ENCODE measurements at regions not wholly inside any gene's neighbourhood (a gene's known extent, or its start where the extent isn't known, plus 50 kb on each side); places are given as distances from the start of the nearest gene placed in this dataset.

DNA sequence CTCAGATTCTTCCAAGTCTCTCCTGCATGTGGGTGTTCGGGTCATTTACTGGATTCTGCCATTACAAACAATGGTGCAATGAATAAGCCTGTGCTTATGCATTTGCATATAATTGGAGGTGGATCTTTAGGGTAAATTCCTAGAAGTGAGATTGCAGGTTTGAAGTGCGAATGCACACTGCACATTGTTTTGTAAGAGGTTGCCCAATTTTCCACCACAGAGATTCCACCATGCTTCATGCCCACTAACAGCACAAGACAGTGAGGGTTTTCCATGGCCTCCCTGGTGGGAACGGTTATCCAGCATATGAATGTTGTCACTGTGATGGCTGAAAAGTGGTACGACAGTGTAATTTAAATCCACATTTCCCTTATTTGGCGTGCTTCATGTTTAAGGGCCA is 178.8 kb upstream of the PMEPA1 start:
- H3K27me3 ChIP-seq (ENCODE audit: control insufficient read depth, insufficient read depth, low read length): peaks cover 13% of the 10 kb centered on the region
- no peaks in the 10 kb centered on the region for H3K4me1 ChIP-seq (ENCODE audit: control insufficient read depth, insufficient read depth, low read length)
- no peak overlapping the region for H3K9ac ChIP-seq (ENCODE audit: low read depth, low read length)
- H3K4me2 ChIP-seq (ENCODE audit: low read length): no peak overlapping the region
- H3K9me3 ChIP-seq (replicated peaks; ENCODE audit: low read length): no peaks in the 10 kb centered on the region
- H3K36me3 ChIP-seq (ENCODE audit: insufficient read depth, low read length): no peaks in the 10 kb centered on the region
- H3K4me3 ChIP-seq (ENCODE audit: low read length): no peak overlapping the region

DNA sequence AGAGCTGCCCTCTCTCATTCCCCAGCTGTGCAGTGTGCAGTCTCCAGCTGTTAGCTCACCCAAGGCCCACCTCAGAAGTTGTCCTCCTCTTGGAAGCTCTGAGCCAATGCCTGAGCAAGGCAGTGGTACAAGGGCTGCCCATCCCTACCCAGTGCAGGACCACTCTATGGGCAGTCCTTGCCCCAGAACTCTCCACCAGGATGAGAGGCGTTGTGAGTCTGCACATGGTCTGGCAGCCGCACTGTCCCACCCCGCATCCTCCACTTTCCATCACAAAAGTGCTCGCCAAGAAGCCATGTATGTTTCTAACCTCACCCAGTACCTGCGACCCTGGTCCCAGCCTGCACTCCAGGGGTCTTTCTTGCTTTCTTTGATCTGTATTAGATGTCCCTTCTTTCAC is 175.1 kb upstream of the PMEPA1 start:
- Histone ChIP-seq H3K4me2 (ENCODE audit: low read length) (no peak overlapping the region), H3K9ac (ENCODE audit: low read depth, low read length) (no peak overlapping the region), H3K27me3 (ENCODE audit: control insufficient read depth, insufficient read depth, low read length) (peaks cover 10% of the 10 kb centered on the region), H3K4me3 (ENCODE audit: low read length) (no peak overlapping the region), H3K4me1 (ENCODE audit: control insufficient read depth, insufficient read depth, low read length) (peaks cover 10% of the 10 kb centered on the region), H3K9me3 (replicated peaks; ENCODE audit: low read length) (no peaks in the 10 kb centered on the region), H3K36me3 (ENCODE audit: insufficient read depth, low read length) (no peaks in the 10 kb centered on the region)

DNA sequence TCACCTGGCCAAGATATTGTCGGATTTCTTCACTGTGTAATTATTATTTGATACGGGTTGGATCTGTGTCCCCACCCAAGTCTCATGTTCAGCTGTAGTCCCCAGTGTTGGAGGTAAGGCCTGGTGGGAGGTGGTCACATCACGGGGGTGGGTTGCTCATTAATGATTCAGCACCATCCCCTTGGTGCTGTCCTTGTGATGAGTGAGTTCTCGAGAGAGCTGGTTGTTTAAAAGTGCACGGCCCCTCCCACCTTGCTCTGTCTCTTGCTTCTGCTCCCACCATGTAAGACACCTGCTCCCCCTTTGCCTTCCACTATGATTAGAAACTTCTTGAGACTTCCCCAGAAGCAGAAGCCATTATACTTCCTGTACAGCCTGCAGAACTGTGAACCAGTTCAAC is 173.9 kb upstream of the PMEPA1 start:
- no peak overlapping the region for H3K4me2 ChIP-seq (ENCODE audit: low read length)
- H3K4me3 ChIP-seq (ENCODE audit: low read length): no peak overlapping the region
- peaks cover 10% of the 10 kb centered on the region for H3K4me1 ChIP-seq (ENCODE audit: control insufficient read depth, insufficient read depth, low read length)
- H3K27me3 ChIP-seq (ENCODE audit: control insufficient read depth, insufficient read depth, low read length): peaks cover 20% of the 10 kb centered on the region
- no peaks in the 10 kb centered on the region for H3K36me3 ChIP-seq (ENCODE audit: insufficient read depth, low read length)
- no peaks in the 10 kb centered on the region for H3K9me3 ChIP-seq (replicated peaks; ENCODE audit: low read length)
- no peak overlapping the region for H3K9ac ChIP-seq (ENCODE audit: low read depth, low read length)

DNA sequence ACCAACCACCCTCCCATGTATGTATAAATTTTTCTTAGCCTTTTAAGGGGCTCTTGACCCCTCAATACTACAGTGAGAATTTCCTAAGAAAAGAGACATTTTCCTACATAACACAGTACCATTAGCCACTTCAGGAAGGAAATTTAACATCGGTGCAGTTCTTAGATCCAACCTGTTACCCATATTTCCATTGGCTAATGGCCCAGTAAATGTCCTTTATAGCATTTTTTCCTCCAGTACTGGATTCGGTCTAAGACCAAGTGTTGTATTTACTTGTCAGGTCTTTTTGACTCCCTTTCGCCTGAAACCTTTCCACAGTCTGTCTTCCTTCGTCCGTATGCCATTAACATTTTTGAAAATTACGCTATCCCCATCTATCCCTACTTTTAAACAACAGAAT is 173.4 kb upstream of the PMEPA1 start:
- no peak overlapping the region for H3K9ac ChIP-seq (ENCODE audit: low read depth, low read length)
- H3K27me3 ChIP-seq (ENCODE audit: control insufficient read depth, insufficient read depth, low read length): peaks cover 24% of the 10 kb centered on the region
- no peak overlapping the region for H3K4me2 ChIP-seq (ENCODE audit: low read length)
- peaks cover 10% of the 10 kb centered on the region for H3K4me1 ChIP-seq (ENCODE audit: control insufficient read depth, insufficient read depth, low read length)
- H3K4me3 ChIP-seq (ENCODE audit: low read length): no peak overlapping the region
- H3K9me3 ChIP-seq (replicated peaks; ENCODE audit: low read length): no peaks in the 10 kb centered on the region
- no peaks in the 10 kb centered on the region for H3K36me3 ChIP-seq (ENCODE audit: insufficient read depth, low read length)

DNA sequence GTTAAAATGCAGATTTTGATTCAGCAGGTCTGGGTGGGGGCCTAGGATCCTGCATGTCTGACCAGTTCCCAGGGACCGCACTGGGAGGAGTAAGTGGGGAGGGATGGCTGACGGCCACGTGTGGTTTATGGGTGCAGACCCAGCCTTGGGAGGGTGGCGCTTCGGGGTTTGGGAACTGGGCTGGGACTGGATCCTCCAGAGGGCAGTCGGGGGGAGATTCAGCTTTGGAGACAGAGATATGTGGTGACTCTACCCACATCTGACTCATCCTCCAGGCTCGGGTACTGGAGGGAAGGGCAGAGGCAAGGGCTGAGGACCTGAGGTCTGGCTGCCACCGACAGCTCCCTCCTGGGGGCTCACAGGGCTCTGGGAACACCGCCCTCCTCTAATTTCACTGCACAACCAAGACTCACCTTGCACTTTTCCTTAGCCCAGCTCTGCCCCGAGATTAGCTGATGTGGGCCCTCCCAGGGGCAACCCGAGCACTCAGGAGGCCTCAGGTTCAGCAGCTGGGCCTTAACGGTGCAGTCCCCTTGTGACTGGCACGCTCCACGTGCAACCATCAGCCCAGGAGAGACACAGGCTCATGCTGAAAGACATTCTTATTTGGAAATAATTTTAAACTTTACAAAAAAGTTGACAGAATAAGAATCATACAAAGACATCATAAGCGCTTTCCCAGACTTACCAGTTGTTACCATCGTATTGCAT is 172.8 kb upstream of the PMEPA1 start:
- Histone ChIP-seq H3K27me3 (ENCODE audit: control insufficient read depth, insufficient read depth, low read length) (peaks cover 28% of the 10 kb centered on the region), H3K4me3 (ENCODE audit: low read length) (no peak overlapping the region), H3K9me3 (replicated peaks; ENCODE audit: low read length) (no peaks in the 10 kb centered on the region), H3K4me1 (ENCODE audit: control insufficient read depth, insufficient read depth, low read length) (peaks cover 10% of the 10 kb centered on the region), H3K36me3 (ENCODE audit: insufficient read depth, low read length) (no peaks in the 10 kb centered on the region), H3K9ac (ENCODE audit: low read depth, low read length) (no peak overlapping the region), H3K4me2 (ENCODE audit: low read length) (no peak overlapping the region)

DNA sequence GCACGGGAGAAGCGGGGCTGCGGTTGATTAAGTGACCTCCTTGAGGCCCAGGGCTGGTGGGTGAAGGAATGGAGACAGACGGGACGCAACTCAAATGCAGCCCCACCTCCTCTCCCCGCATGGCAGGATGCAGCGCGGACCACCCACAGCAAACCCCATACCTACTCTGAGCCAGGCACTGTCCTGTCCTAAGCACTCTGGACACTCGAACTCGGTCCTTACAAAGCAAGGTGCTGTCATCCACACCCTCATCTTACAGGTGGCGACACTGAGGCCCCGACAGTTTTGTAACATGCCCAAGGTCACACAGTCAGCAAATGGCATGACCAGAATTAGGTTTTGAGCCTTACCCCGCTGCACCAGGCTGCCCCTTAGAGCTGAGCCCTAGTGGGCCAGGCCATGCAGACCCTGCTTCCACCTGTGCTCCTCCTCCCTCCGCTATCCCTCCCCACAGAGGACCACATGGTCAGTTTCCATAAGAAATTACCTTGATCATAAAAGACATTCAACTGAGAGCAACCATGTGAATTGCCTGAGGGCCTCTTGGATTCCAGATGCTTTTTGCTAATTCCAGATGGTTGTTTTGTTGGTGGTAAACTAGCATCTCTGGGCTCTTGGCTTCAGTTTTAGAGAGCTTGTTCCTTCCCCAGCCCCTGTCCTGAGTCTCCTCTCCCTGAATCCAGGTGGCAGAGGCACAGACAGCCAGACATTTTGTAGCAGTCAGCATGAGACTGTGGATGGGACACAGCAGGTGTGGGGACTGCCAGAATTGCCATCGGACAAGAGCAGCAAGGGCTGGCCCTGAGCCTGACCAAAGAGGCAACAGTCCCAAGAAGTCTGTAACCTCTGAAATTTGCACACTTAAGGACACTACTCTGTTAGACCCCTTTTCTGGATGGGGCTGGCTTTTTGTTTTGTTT is 171.9 kb upstream of the PMEPA1 start:
- Histone ChIP-seq H3K27me3 (ENCODE audit: control insufficient read depth, insufficient read depth, low read length) (peaks cover 36% of the 10 kb centered on the region), H3K4me2 (ENCODE audit: low read length) (no peak overlapping the region), H3K4me1 (ENCODE audit: control insufficient read depth, insufficient read depth, low read length) (peaks cover 10% of the 10 kb centered on the region), H3K4me3 (ENCODE audit: low read length) (no peak overlapping the region), H3K9ac (ENCODE audit: low read depth, low read length) (no peak overlapping the region), H3K9me3 (replicated peaks; ENCODE audit: low read length) (no peaks in the 10 kb centered on the region), H3K36me3 (ENCODE audit: insufficient read depth, low read length) (no peaks in the 10 kb centered on the region)

DNA sequence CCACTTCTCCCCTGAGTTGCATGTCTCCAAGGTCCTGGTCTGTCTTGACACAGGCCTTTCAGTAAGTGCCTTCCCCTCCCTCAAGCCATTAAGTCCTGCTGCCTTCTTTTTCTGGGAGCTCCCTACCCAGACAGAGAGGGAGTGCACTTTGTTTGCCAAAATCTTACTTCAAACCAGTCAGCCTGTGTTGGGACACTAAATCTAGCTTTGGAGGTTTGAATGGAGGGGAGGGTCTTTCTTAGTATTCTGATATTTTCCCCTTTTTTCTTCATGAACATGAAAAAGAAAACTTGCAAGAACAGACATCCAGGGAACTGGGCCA is 170.7 kb upstream of the PMEPA1 start:
- Histone ChIP-seq H3K4me2 (ENCODE audit: low read length) (no peak overlapping the region), H3K9me3 (replicated peaks; ENCODE audit: low read length) (no peaks in the 10 kb centered on the region), H3K4me1 (ENCODE audit: control insufficient read depth, insufficient read depth, low read length) (peaks cover 10% of the 10 kb centered on the region), H3K4me3 (ENCODE audit: low read length) (no peak overlapping the region), H3K27me3 (ENCODE audit: control insufficient read depth, insufficient read depth, low read length) (peaks cover 46% of the 10 kb centered on the region), H3K9ac (ENCODE audit: low read depth, low read length) (no peak overlapping the region), H3K36me3 (ENCODE audit: insufficient read depth, low read length) (no peaks in the 10 kb centered on the region)

DNA sequence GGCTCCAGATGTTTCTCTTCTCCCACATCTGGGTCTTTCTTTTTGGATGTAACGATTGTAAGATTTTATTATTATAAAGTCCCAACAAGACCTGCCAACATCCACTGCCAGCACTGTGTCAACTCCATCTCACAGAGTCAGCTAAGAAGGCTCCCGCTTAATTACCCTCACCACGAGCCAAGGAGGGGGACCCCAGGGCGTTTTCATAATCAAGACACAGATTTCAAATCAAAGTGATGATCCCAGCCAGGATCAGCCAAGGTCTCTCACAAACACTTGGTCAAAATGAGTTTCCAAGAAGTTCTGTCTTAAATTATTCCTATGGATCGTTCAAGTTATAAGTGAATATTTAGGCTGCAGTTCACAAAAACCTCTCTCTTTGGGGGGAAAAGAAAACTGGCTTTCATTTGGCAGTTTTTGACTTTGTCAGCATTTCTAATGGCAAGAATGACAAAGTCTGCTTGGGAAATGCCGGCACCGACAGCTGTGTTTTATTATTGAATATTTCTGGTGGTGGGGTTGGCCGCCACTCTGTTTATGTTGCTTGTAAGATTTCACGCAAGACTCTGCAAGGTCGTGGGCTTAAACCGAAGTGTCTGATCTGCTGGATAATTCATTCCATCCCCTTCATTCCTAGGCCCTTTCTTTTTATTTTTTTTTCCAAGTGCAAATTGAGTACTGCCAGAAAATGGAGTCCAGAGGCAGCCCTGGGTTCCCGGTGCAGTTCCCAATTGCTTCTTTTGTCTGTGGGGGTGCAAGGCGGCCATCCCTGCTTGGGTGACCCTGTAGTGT is 170.2 kb upstream of the PMEPA1 start:
- no peak overlapping the region for H3K4me2 ChIP-seq (ENCODE audit: low read length)
- no peaks in the 10 kb centered on the region for H3K9me3 ChIP-seq (replicated peaks; ENCODE audit: low read length)
- peaks cover 46% of the 10 kb centered on the region for H3K27me3 ChIP-seq (ENCODE audit: control insufficient read depth, insufficient read depth, low read length)
- no peaks in the 10 kb centered on the region for H3K36me3 ChIP-seq (ENCODE audit: insufficient read depth, low read length)
- H3K4me3 ChIP-seq (ENCODE audit: low read length): no peak overlapping the region
- peaks cover 10% of the 10 kb centered on the region for H3K4me1 ChIP-seq (ENCODE audit: control insufficient read depth, insufficient read depth, low read length)
- H3K9ac ChIP-seq (ENCODE audit: low read depth, low read length): no peak overlapping the region

DNA sequence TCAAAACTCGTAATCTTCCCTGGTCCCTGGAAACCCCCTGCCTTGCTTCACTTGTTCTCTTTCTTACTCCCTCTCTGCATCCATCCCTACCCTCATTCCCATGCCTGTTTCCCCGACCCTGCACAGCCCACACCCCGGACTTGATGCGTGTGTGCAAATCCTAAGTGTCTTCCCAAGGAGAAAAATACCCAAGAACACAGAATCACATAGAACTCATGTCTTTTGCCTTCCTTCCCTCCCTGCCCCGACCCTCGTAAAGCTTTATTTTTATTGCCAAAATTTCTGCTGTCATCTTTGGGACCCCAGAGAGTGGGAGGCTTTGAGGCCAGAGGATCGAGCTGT is 169.6 kb upstream of the PMEPA1 start:
- no peak overlapping the region for H3K4me3 ChIP-seq (ENCODE audit: low read length)
- H3K9me3 ChIP-seq (replicated peaks; ENCODE audit: low read length): no peaks in the 10 kb centered on the region
- peaks cover 10% of the 10 kb centered on the region for H3K4me1 ChIP-seq (ENCODE audit: control insufficient read depth, insufficient read depth, low read length)
- no peak overlapping the region for H3K4me2 ChIP-seq (ENCODE audit: low read length)
- H3K36me3 ChIP-seq (ENCODE audit: insufficient read depth, low read length): no peaks in the 10 kb centered on the region
- H3K9ac ChIP-seq (ENCODE audit: low read depth, low read length): no peak overlapping the region
- peaks cover 46% of the 10 kb centered on the region for H3K27me3 ChIP-seq (ENCODE audit: control insufficient read depth, insufficient read depth, low read length)

DNA sequence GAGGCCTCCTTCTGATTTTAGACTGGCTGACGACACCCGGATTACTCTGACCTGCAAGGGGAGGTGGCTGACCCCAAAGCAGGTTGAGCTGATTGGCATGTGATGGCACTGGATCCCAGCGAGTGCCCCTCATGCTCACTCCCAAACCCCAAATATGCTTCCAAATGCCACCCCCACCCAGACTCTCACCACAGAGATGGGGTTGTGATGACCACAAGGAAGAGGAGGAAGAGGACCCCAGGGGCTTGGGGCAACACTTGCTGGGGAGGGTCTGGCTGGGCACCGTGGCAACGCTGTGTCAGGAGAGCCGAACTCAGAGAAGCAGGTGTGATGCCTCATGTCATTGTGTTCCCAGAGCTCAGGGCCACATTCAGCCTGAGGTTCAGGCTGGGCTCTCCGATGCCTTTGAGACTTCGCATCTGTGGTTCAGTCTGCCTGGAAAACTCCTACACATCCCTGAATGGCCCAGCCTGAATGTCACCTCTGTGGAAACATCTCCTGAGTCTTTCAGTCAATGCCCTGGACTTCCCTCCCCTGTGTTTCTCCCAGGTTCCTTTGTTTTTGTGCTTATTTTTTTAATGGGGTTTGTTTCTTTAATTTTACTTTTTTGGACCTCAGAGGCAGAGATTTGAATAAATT is 169.1 kb upstream of the PMEPA1 start:
- Histone ChIP-seq H3K36me3 (ENCODE audit: insufficient read depth, low read length) (no peaks in the 10 kb centered on the region), H3K4me3 (ENCODE audit: low read length) (no peak overlapping the region), H3K27me3 (ENCODE audit: control insufficient read depth, insufficient read depth, low read length) (peaks cover 49% of the 10 kb centered on the region), H3K9me3 (replicated peaks; ENCODE audit: low read length) (no peaks in the 10 kb centered on the region), H3K4me1 (ENCODE audit: control insufficient read depth, insufficient read depth, low read length) (peaks cover 10% of the 10 kb centered on the region), H3K9ac (ENCODE audit: low read depth, low read length) (no peak overlapping the region), H3K4me2 (ENCODE audit: low read length) (no peak overlapping the region)

DNA sequence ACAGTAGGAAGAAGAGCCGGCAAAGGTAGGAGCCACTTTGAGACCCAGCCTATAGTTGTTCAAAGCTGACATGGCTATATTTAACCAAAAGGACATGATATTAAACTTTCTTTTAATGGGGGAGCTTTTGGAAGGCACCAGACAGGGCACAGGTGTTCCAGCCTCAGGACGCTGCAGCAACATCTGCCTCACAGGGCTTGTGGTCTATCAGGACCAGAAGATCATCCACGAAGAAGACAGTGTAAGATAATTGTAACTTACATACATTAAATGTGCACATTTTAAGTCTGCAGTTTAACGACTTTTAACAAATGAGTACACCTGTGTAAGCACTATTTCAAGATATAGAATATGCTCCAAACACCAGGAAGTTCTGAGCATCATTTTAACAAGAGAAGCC is 168.2 kb upstream of the PMEPA1 start:
- Histone ChIP-seq H3K9me3 (replicated peaks; ENCODE audit: low read length) (no peaks in the 10 kb centered on the region), H3K36me3 (ENCODE audit: insufficient read depth, low read length) (no peaks in the 10 kb centered on the region), H3K4me3 (ENCODE audit: low read length) (no peak overlapping the region), H3K4me1 (ENCODE audit: control insufficient read depth, insufficient read depth, low read length) (peaks cover 10% of the 10 kb centered on the region), H3K27me3 (ENCODE audit: control insufficient read depth, insufficient read depth, low read length) (peaks cover 56% of the 10 kb centered on the region), H3K9ac (ENCODE audit: low read depth, low read length) (no peak overlapping the region), H3K4me2 (ENCODE audit: low read length) (no peak overlapping the region)
